ENCODE measurements at regions not wholly inside any gene's neighbourhood (a gene's known extent, or its start where the extent isn't known, plus 50 kb on each side); places are given as distances from the start of the nearest gene placed in this dataset.

DNA sequence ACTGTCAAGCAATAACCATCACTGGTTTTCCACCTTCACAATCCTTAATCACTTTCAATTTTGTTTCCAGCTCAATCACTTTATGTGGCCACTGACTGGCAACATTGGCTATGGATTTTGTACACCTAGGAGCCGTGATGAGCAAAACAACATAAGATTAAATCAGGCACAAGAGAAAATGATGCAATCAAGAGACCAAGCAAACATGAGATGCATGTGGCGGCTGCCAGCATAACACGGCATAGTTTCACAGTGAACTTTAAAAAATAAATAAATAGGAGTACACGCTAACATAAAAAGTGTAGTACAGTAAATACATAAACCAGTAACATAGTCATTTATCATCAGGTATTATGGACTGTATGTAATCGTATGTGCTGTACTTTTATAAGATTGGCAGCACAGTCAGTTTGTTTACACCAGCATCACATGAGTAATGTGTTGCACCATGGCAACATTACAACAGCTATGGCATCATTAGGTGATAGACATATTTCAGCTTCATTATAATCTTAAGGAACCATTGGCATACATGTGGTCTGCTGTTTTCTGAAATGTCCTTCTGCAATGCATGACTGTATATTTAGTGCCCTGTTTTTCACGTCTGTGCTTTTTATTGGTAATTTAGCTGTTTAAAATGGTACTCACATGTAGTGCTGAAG lies 83.3 kb upstream of the PRDM11 start:
- no peak for DNase-seq (ENCODE audit: low read depth)

DNA sequence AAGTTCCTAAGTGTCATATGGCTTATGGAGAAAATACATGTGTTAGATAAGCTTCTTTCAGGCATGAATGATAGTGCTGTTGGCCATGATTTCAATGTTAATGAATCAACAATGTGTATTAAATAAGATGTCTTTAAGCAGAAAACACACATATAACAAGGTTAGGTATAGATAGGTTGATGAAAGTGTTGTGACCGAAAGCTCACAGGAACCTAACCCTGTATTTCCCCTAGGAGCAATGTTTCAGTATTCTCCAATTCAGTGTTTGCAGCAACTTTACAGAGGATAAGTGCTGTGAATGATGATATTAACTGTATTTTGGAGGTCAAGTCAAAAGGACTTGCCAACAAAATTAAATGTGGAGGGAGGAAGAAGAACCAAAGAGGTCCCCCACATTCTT lies 82.8 kb upstream of the PRDM11 start:
- DNase-seq (ENCODE audit: low read depth): no peak

DNA sequence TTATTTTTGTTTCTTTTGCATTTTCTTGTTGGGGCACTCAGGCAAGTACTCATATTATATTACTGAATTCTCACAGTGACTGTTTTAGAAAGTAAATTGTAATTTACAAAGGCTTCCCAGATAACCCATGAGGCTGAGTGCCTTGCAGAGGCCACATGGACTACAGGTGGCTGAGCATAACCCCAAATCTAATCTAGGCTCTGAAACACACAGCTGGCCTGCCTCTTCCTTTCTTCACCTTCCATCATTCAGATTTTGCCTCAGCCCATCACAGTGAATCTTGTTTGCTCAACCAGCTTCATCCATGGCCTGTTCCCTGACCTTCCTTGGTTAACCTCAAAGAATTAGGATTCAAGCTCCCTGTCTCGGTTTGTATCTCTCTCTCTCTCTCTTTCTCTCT lies 78.5 kb upstream of the PRDM11 start:
- DNase-seq (ENCODE audit: low read depth): no peak

DNA sequence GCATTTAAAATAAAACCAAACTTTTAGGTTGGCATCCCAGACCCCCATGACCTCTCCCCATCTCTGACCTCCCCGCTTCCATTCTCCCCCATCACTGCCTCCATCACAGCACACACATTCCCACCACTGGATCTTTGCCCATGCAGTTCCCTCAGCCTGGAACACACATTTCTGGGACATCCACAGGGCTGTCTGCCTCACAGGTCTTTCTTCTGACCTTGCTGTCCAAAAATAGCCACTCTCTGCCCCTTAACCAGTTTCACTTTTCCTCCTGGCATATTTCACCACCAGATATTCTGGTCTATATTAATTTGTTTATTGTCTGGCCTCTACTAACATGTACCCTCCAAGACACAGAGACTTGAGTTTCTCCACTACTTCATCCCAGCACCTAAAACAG lies 75.2 kb upstream of the PRDM11 start:
- DNase-seq (ENCODE audit: low read depth): no peak

DNA sequence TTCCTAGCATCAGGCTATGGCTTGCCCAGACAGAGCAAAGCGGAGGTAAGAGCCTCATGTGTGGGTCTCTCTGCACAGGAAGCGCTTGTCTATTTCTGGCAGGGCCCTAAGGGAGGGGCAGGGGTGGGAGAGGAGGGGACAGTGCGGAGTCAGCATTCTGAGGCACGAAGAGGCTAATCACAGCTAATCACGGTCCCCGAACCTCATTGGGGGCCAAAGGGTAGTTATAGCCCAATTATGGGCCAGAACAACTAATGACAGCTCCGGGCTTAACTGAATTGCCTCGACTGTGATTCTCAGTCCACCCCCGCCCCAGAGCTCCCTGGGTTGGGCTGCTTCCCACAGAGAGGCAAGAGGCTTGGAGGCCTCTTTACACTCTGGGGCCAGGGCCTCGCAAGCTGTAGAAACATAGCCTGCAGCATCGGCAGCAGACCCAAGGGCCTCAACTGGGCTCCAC lies 72.7 kb upstream of the PRDM11 start:
- no peak for DNase-seq (ENCODE audit: low read depth)

DNA sequence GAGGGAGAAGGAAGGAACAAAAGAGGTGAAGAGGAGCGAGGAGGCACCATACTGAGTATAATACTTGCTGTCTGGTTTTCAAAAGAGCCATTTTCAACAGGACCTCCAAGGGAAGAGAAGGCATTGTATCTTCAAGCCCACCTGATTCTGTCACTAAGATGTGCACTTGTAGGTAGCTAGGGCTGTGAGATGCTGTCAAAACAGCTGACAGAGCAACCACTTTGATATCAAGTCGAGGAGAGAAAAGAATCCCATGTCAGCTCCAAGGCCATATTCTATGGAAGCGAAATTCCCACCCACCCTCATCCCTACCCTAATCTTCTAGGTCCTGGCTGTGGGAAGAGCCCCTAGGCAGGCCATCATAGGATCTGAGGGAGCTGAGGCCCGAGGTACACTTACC lies 70.9 kb upstream of the PRDM11 start:
- DNase-seq (ENCODE audit: low read depth): no peak

DNA sequence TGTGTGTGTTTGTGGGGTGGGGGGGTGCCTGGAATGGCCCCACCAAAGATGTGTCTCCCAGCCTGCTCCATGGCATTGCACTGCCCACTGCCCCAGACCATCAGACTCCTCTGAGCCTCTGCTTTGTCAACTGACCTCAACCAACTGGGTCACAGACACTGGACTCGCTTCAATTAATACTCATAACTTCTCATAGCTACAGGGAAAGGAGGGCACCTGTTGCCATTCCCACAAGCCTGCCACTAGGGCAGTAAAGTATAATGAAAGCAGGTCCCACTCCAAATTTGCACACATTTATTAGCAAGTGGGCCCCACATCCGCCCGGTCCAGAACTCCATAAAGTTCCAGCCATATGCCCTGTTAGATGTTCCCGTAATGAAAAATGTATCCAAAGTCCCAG lies 70.5 kb upstream of the PRDM11 start:
- DNase-seq (ENCODE audit: low read depth): no peak

DNA sequence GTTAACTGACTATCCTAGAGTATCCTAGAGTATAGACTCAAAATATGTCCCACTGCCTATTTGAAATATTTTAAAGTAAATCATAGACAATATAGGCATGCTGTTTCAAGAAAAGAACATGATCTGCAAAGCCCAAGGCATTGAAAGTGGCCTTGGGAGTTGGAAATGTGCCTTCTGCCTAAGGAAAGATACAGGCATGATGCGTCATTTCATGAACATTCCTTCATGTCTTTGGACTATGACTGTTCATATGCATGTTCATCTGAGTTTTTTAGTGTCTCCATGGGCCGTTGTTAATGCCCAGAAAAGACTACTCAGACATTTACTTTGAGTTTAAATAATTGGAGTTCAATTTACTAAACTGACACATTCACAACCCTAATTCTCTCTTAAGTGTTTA lies 69.7 kb upstream of the PRDM11 start:
- DNase-seq (ENCODE audit: low read depth): no peak

DNA sequence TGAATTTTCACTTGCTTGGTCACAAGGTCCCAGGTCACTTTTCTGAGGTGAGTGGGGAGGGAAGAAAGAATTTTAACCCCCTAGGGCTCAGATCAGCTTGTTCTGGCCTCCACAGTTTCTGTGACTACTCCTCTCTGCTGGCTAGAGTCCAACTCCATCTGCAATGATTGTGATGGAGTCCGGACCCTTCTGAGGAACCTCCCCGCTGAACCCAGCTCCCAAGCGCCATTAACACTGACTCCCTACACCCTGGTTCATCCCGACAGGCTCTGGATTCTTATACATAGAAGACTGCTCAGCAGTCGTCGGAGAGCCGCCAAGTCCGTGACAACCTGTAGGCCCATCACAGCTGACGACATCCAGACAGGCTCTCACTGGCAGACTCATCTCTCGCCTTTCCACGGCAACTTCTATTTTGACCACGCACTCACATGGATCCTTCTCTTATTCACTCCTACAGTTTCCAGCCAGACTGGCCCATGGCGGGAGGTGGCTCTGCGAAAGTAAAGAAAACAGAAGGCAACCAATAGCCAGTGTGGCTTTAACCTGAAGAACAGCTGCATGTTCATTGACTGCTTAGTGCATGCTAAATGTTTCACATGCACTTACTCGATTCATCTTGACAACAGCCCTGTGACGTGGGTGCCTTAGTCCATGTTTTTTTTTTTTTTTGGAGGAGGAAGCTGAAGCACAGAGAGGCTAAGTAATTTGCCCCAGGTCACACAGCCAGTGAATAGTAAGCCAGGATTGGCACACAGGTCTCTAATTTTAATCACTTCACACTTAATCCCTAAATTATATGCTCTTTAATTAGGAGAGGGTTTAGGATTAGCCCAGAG lies 68.0 kb upstream of the PRDM11 start:
- no peak for DNase-seq (ENCODE audit: low read depth)

DNA sequence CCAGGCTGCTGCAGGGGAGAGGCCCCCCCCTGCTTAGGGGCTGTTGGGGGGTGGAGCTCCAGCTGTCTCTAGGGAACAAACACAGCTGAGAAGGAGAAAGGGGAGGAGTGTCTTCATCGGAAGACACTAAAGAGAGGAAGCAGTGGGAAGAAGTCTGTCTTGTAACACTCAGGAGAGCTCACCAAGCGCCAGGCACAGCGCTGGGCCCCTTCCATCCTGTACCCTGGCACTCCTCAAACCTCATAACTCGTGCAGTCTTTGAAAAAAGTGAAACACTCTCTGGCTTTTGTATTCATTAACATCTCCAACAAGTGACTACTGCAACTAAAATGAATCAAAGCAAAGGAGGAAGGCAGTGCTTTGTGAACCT lies 67.4 kb upstream of the PRDM11 start:
- DNase-seq (ENCODE audit: low read depth): no peak

DNA sequence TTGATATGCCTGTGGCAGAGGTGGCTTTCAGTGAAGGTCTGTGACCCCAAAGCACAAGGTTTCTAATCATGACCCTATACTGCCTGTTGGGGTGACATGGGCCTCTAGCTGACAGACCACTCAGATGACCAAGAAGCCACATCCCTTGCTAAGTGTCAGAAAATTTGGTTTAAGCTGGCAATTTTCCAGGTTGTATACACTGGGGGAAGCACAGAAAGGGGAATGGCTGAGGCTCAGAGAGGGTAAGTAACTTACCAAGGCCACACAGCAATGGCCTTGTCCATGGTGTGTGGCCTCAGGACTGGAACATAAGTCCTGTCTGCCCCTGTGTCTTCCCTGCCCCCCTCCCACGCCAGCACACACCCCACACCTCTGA lies 66.9 kb upstream of the PRDM11 start:
- DNase-seq (ENCODE audit: low read depth): no peak

DNA sequence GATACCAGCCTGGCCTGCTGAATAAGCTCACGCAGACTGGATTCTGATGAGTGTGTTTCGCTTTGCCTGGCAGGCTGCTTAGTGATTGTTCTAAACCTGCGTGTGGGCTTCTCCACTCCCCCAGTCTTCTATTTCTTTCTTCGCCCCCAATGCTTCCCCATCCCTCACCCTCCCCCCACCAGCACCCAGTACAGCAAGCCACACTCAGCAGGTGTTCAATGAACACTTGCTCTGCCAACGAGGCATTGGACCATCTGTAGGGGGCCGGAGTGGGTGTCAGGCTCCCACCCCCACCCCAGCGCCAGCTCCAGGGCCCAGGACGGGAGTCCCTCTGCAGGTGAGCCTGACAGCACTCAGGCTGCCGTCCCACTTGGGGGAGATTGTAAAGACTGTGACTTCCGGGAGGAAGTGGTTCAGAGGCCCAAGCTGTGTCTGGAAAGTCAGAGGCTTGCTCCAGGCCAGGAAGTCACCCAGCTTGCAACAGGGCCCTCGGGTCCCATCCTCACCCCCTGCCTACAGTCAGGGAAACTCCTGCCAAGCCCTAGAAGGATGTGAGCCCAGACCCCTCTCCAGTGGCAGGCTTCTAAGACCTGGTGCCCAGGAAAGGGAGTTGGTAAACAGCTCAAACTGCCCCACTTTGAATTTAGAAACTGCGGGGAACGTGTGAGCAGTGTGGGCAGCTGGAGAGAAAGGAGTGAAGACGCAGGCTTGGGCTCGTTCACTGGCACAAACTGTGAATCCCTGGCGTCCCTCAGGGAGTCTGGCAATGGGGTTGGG lies 66.3 kb upstream of the PRDM11 start:
- DNase-seq (ENCODE audit: low read depth): peak; percentile 19

DNA sequence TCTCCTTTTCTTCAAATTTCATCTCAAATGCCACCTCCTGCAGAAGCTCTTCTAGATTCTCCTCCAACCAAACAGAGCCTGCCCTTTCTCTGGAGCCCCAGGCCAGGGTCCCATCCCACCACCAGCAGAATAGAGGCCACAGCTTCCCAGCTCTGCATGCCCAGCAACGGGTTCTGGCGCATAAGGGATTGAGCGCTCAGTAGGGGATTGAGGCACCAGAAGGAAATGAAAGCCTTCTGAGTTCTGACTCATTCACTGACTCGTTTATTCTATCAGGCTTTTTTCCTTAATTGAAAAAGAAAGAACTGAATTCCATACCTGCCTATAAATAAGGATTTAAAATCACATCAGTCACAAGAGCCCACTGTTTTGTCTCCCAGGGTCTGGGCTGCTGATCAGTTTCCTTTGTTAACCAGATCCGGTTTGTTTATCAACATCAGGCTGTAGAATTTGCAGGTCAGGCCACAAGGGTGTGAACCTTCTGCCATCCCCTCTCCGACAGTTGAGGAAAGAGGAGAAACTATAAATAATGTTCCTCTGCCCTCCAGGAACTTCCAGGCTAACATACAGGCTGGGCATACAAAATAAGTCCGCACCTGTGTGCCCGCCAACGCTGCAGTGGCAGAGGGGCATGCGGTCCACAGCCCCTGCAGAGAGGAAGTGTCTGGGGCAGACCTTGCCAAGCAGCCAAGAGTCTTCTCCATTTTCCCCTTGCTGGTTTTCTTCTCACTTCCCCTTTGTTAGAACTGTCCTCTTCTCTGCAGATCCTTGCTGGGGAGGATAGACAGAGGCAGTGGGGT lies 63.5 kb upstream of the PRDM11 start:
- DNase-seq (ENCODE audit: low read depth): no peak

DNA sequence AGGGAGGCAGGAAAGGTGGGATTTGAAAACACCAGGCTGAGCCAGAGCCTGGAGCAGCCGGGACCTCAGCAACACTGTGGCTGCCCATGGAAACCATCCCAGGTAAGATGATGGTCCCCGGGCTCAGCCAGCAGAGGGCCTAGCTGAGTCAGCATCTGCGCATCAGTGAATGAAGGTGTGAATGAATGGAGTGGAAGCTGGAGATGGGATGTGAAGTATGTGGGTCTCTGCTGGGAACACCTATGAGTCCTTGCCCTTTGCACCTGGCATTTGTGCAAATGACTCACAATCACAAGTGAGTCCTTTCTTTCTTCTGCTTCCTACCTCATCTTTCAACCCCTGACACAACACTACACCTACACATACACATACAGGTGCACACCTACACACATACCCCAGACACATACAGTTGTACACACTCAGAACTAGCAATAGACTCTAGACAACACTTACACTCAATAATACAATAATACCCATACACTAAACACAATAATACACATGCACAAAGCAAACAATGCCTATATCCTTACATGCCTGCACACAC lies 62.8 kb upstream of the PRDM11 start:
- no peak for DNase-seq (ENCODE audit: low read depth)

DNA sequence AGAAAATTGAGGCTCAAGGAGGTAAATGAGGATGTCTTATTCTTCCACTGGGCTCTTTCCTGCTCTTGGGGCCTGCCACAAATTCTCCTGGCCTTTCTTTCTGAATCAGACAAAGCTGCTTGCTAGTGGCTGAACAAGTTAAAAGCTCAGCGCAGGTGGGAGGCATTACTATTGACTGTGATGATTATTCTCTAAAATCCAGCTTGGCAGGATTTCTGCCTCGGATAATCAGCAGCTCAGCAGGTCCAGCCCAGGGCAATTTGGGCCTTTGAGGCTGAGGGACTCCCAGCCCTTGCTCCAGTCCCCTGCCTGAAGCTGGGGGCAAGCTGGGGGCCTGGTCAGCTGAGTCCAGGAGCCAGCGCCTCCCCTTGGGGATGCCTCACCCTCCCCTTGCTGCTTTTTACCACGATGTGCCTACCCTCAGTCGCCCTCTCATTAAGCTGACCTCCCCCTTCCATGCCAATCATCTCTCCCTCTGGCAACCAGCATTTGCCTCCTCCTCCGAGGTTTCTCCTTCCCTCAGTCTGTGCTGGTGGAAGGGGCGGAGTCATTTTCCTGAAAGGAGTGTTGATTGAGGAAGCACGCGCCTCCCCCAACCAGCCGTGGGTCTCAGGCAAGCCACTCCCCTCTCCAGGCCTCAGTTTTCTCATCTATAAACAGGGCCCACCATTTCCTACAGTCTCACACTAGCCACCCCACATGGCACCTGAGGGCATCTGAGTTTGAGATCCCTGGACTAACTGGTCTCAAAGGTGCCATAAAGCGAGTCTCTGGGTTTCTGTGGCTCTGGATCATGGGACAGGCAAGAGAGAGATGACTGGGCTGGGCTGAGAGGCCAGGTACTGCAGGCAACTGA lies 60.6 kb upstream of the PRDM11 start:
- no peak for DNase-seq (ENCODE audit: low read depth)

DNA sequence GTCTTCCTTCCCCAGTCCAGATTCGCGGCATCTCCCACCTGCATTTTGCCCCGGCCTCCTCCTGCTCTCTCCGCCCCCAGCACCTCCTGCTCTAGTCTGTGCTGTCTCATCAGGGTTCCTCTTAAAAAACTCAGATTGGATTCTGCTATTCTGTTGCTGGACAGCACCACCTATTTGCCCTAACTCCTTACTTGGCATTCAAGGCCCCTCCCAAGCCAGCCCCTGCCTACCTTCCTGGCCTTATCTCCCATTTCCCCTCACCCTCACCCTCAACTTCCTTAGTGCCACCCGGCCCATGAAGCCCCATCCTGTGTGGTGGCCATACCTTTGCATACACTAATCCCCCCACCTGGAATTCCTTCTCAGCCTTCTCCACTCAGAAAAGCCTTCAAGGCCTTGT lies 59.9 kb upstream of the PRDM11 start:
- no peak for DNase-seq (ENCODE audit: low read depth)

DNA sequence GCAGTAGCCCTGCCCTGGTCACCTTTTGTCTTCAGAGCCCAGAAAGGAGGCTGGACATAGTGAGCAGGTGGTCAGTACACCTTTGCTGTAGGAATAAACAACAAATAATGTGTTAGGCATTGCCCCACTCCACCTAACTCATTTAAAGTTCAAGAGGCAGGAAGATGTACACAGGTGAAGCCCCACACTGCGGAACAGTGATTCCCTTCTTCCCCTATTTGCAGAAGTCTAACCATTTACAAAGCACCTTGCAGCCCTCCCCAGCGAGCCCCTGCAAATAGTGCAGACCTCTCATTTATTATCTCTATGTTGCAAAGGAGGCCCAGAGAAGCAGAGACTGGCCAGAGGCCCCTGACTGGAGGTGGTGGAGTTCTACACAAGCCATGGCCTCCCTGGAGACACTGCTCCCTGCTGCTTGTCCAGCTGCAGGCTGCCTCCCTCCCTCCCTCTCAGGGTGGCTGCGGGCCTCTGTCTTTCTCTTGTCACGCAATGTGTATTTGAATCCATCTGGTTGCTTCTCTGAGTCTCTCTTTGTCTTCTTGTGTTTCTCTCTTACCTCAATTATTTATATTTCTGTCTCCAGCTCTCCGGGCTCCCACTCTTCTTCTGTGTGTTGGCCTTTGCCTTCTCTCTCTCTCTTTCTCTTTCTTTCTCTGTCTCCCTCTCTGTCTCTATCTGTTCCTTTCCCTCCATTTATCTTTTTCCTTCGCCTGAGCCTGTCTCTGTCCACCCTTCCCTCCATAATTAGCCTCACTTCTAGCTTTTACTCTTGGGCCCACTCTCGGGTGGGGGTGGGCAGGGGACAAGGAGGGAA lies 59.1 kb upstream of the PRDM11 start:
- no peak for DNase-seq (ENCODE audit: low read depth)

DNA sequence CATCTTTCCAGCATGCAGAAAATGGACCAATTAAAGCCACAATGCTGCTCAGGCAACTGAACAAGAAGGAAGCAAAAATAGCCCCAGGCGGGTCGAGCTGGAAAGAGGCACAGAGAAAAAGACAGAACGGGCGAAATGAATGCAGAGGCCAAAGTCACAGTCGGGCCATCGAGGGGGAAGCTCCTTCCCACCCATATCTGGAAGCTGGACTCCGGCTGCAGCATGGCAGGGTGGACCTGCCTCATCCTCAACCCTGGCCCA lies 58.6 kb upstream of the PRDM11 start:
- no peak for DNase-seq (ENCODE audit: low read depth)

DNA sequence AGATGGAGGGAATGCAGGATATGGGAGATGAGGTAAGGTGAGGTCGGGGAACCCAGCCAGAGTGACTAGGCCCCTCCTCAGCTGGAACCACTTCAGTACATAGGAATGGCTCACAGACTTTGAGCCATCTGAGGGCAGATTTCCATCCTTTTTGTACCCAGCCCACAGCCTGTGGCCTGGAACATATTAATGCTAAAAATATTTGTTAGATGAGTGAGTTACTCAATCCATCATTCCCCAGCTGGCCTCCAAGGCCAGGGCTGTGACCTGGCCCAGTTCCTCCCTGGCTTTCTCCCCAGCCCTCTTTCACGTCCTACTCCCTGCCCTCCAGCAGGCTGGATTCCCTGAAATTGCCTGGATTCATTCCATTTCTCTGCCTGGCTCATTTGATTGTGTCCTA lies 57.2 kb upstream of the PRDM11 start:
- DNase-seq (ENCODE audit: low read depth): no peak

All from T-helper 22 cell (primary cell).